Gastrocnemius medialis (tissue), 4 donors: ENCODE measurements at regions not wholly inside any gene's neighbourhood (a gene's known extent, or its start where the extent isn't known, plus 50 kb on each side); places are given as distances from the start of the nearest gene placed in this dataset.

Experiments used
- ATAC-seq, 2 donors: fragments of 150-250 bp; one replicate each; pipeline ENCODE4 v1.9.1; 2016
- DNase-seq, 2 donors: peaks; one replicate each; pipeline ENCODE4 v3.0.0-alpha.2; 2019
- H3K27ac ChIP-seq, 4 donors: fragments of 200-600 bp; sonication (generic); 1 replicate in 1 of 4; 2 replicates in 3 of 4; pipeline ENCODE4 v1.5.1; 2016 to 2018; ENCODE audit warnings: mild to moderate bottlenecking in 2 of 4, moderate library complexity in 1 of 4
- H3K27me3 ChIP-seq, 3 donors: fragments of 200-600 bp; sonication (generic) in 2 of 3; 1 replicate in 1 of 3; 2 replicates in 2 of 3; pipeline versions ENCODE4 v1.5.1 to v1.6.0; 2016 to 2019; ENCODE audit warnings: mild to moderate bottlenecking in 1 of 3, moderate library complexity in 1 of 3
- H3K36me3 ChIP-seq, 2 donors: fragments of 200-600 bp; sonication (generic) in 1 of 2; one replicate each; pipeline ENCODE4 v1.5.1; 2017 to 2018
- H3K4me1 ChIP-seq, 2 donors: fragments of 200-600 bp; sonication (generic) in 1 of 2; one replicate each; pipeline ENCODE4 v1.5.1; 2016 to 2017; ENCODE audit warnings: mild to moderate bottlenecking in 2 of 2
- H3K4me3 ChIP-seq, 4 donors: fragments of 200-600 bp; sonication (generic) in 3 of 4; 1 replicate in 1 of 4; 2 replicates in 3 of 4; pipeline ENCODE4 v1.5.1; 2016 to 2019; ENCODE audit warnings: mild to moderate bottlenecking in 2 of 4
- H3K9me3 ChIP-seq, 3 donors: fragments of 200-600 bp; sonication (generic) in 2 of 3; 1 replicate in 1 of 3; 2 replicates in 2 of 3; pipeline ENCODE4 v1.5.1; 2016 to 2019
- POLR2A ChIP-seq, 2 donors: fragments of 450-650 bp; IDR thresholded peaks; one replicate each; pipeline ENCODE4 v1.6.1; 2017; ENCODE audit warnings: antibody characterized with exemption in 2 of 2, mild to moderate bottlenecking in 2 of 2, moderate library complexity in 2 of 2
- in situ Hi-C, 4 donors: fragments of 200-750 bp; cut with MboI; loops; one replicate each; pipeline versions ENCODE4 v1.15.0 to v1.8.0; 2017; ENCODE audit warnings: low sequenced_read_pairs in 4 of 4
- intact Hi-C: fragments of 100-400 bp; cut with DNase I; formaldehyde crosslinking; loops from one replicate; pipeline ENCODE4 v1.15.1; 2023; ENCODE audit warnings: low total_unique reads
- TF ChIP-seq, protein P1 (sequence below), 5 experiments: fragments of 450-650 bp in 3 of 5; fragments of 200-600 bp in 2 of 5; sonication (generic) in 2 of 5; IDR thresholded peaks in 4 of 5; conservative IDR thresholded peaks in 1 of 5; 1 replicate in 4 of 5; 2 replicates in 1 of 5; pipeline ENCODE4 v1.5.1; 2016 to 2019; ENCODE audit warnings: antibody characterized with exemption in 5 of 5, mild to moderate bottlenecking in 3 of 5, moderate library complexity in 3 of 5

- Histone ChIP-seq H3K27ac (no peak overlapping the region), H3K4me1 (no peaks in the 10 kb centered on the region), H3K27me3 (peaks cover 0 to 5% (median 0%) of the 10 kb centered on the region in 3 donors), H3K9me3 (no peaks in the 10 kb centered on the region), H3K36me3 (no peaks in the 10 kb centered on the region), H3K4me3 (no peak overlapping the region)
- DNase-seq, result no peak
- in situ Hi-C loops, result loop anchor here in 2 of 4 donors (10.0 to 25.0 kb wide), 2 partner anchors 529 to 633 kb away; no protein-coding TSS in a partner anchor
- no peak for ATAC-seq
- TF ChIP-seq POLR2A (IDR thresholded peaks at IDR 0.05), result no peak
- TF ChIP-seq, protein P1, sequence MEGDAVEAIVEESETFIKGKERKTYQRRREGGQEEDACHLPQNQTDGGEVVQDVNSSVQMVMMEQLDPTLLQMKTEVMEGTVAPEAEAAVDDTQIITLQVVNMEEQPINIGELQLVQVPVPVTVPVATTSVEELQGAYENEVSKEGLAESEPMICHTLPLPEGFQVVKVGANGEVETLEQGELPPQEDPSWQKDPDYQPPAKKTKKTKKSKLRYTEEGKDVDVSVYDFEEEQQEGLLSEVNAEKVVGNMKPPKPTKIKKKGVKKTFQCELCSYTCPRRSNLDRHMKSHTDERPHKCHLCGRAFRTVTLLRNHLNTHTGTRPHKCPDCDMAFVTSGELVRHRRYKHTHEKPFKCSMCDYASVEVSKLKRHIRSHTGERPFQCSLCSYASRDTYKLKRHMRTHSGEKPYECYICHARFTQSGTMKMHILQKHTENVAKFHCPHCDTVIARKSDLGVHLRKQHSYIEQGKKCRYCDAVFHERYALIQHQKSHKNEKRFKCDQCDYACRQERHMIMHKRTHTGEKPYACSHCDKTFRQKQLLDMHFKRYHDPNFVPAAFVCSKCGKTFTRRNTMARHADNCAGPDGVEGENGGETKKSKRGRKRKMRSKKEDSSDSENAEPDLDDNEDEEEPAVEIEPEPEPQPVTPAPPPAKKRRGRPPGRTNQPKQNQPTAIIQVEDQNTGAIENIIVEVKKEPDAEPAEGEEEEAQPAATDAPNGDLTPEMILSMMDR (IDR thresholded peaks at IDR 0.05 in 4 of 5, conservative IDR thresholded peaks at IDR 0.05 in 1 of 5), result no peak
- intact Hi-C loops, result no loop called here
These were observed 206.7 kb upstream of the IGF1R start for GRCh38 chr15:98441599-98441998.

DNA sequence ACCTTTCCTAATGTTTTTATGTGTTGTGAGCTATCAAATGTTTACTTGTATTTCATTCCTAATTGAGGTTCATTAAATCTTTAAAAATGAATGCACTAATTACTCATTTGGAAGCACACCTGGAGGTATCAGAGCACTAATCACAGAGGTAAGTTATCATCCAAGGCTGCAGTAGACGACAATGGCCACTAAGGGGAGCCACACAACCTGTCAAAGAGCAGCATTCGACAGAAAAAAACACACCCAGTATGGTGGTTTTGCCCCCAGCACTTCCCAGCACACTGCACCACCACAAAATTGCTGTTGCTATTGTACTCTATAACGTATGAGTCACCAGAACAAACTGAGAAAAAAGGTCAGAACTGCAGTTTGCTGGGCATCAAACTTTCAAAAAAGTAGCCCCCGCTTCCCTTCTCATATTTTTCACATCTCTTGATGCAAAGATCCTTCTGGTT is 205.9 kb upstream of the IGF1R start:
- no peaks in the 10 kb centered on the region for H3K36me3 ChIP-seq
- no peaks in the 10 kb centered on the region for H3K9me3 ChIP-seq
- no peak overlapping the region for H3K27ac ChIP-seq
- in situ Hi-C loops, result loop anchor here in 2 of 4 donors (10.0 to 25.0 kb wide), 2 partner anchors 530 to 632 kb away; no protein-coding TSS in a partner anchor
- DNase-seq, result no peak
- no peak for ATAC-seq
- no peak overlapping the region for H3K4me3 ChIP-seq
- intact Hi-C loops, result loop anchor here (2.0 kb wide), 1 partner anchor 634 kb away; no protein-coding TSS in a partner anchor
- no peaks in the 10 kb centered on the region for H3K4me1 ChIP-seq
- H3K27me3 ChIP-seq, result peaks cover 0 to 5% (median 0%) of the 10 kb centered on the region in 3 donors
- TF ChIP-seq, protein P1 (IDR thresholded peaks at IDR 0.05 in 4 of 5, conservative IDR thresholded peaks at IDR 0.05 in 1 of 5), result peak; percentile 18 to 73 (median 53)
- TF ChIP-seq POLR2A (IDR thresholded peaks at IDR 0.05), result no peak

- H3K27me3 ChIP-seq, result peaks cover 0 to 5% (median 0%) of the 10 kb centered on the region in 3 donors
- H3K4me3 ChIP-seq, result no peak overlapping the region
- no peaks in the 10 kb centered on the region for H3K4me1 ChIP-seq
- no peak for DNase-seq
- H3K27ac ChIP-seq, result no peak overlapping the region
- no peak for TF ChIP-seq POLR2A (IDR thresholded peaks at IDR 0.05)
- TF ChIP-seq, protein P1 (IDR thresholded peaks at IDR 0.05 in 4 of 5, conservative IDR thresholded peaks at IDR 0.05 in 1 of 5), result no peak
- H3K9me3 ChIP-seq, result no peaks in the 10 kb centered on the region
- no peak for ATAC-seq
- H3K36me3 ChIP-seq, result no peaks in the 10 kb centered on the region
- intact Hi-C loops, result loop anchor here (2.0 kb wide), 1 partner anchor 634 kb away; no protein-coding TSS in a partner anchor
- in situ Hi-C loops, result loop anchor here in 2 of 4 donors (10.0 to 25.0 kb wide), 2 partner anchors 531 to 632 kb away; no protein-coding TSS in a partner anchor
These were observed 205.4 kb upstream of the IGF1R start for GRCh38 chr15:98442901-98443300.

- no peak for TF ChIP-seq POLR2A (IDR thresholded peaks at IDR 0.05)
- TF ChIP-seq, protein P1 (IDR thresholded peaks at IDR 0.05 in 4 of 5, conservative IDR thresholded peaks at IDR 0.05 in 1 of 5), result no peak
- in situ Hi-C loops, result loop anchor here in 2 of 4 donors (10.0 to 25.0 kb wide), 2 partner anchors 531 to 631 kb away; no protein-coding TSS in a partner anchor
- intact Hi-C loops, result loop anchor here (2.0 kb wide), 1 partner anchor 633 kb away; no protein-coding TSS in a partner anchor
These were observed 204.8 kb upstream of the IGF1R start for GRCh38 chr15:98443526-98443925.

More at GRCh38 chr15:98443526-98443925, 204.8 kb upstream of the IGF1R start:
- DNase-seq, result no peak
- no peaks in the 10 kb centered on the region for H3K36me3 ChIP-seq
- H3K9me3 ChIP-seq, result no peaks in the 10 kb centered on the region
- no peaks in the 10 kb centered on the region for H3K4me1 ChIP-seq
- H3K4me3 ChIP-seq, result no peak overlapping the region
- peaks cover 0 to 5% (median 0%) of the 10 kb centered on the region in 3 donors for H3K27me3 ChIP-seq
- ATAC-seq, result no peak
- H3K27ac ChIP-seq, result no peak overlapping the region
